ENCODE measurements at regions not wholly inside any gene's neighbourhood (a gene's known extent, or its start where the extent isn't known, plus 50 kb on each side); places are given as distances from the start of the nearest gene placed in this dataset.

DNA sequence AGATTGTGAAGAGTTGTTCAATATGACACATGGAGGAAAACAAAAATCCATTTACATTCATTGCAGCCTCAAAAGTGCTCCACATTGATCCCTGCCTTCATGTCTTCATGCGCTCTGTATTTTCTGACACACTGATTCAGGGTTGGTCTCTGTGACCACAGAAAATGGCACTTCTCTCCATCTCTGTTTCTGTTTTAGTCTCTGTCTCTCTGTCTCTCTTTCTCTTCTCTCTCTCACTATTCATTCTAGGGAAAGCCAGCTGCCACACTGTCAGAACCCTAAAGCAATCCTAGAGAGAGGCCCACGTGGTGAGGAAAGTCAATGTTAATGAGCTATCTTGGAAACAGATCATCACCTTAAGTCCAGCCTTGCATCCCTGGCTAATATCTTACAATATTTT is 2238.4 kb downstream of the PCDH7 start:
- no peak for DNase-seq (ENCODE audit: low read depth in 3 of 3)

GRCh38 chr4:32962100-32962499 is 2241.9 kb downstream of the PCDH7 start:
- DNase-seq (ENCODE audit: low read depth in 3 of 3), result no peak

- no peak for DNase-seq (ENCODE audit: low read depth in 3 of 3)
Measured at GRCh38 chr4:32985256-32985655, 2265.1 kb downstream of the PCDH7 start.

DNA sequence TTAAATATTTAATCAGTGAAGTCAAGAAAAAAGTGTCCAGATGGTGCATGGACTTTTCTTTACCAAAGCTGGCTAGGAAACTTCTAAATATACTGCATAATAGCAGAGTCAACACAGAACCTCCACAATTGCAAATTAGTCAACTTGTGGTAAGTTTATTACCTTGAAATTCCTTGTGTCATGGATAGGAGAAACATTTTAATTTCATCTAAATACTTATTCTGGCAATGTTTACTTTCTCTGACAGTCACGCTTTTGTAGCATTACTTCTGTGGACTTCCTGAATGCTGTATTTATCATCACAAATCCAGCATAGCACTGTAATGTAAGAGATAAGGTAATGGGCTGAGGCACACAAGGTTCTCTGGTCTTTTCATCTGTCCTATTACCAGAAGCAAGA is 2266.1 kb downstream of the PCDH7 start:
- no peak for DNase-seq (ENCODE audit: low read depth in 3 of 3)

DNA sequence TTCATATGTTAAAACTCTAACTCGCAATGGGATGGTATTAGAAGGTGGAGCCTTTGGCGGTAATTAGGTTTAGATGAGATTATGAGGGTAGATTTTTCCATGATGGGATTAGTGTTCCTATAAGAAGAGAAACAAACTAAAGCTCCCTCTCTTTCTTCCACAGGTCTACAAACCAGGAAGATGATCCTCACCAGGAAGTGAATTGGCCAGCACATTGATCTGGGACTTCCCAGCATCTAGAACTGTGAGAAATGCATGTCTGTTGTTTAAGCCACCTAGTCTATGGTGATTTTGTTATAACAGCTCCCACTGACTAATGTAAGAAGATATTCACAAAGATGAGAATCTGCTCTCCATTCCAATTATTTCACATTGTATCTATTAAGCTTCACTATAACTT is 2266.9 kb downstream of the PCDH7 start:
- no peak for DNase-seq (ENCODE audit: low read depth in 3 of 3)

DNA sequence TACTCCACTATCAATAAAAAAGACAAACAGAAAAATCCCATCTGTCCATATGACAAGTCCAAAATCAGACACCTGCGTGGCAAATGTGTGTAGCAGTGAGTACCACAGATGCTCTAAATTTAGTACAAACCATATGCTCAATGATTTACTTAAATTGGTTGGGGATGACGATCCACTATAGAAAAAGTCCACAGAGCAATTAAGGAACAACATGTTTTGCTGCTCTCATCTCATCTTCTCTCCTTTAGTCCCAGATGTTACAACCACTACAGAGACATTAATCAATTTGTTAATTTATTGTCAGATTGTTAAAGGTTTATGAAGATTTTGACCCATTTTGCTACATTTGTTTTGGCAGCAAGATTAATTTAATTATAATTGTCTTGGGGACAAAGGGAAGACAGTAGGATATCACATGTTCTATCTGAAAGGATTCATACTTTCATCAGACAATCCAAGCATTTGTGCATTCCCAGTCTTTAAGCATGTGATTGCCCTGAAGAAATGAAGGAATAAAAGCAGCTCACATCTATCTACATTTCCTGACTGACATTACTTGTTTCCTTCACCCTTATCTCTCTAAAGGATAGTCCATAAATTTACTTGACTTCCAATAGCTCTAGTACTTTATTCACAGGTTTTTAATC is 2268.1 kb downstream of the PCDH7 start:
- DNase-seq (ENCODE audit: low read depth in 3 of 3), result no peak

- no peak for DNase-seq (ENCODE audit: low read depth in 3 of 3)
Measured at GRCh38 chr4:32991663-32992062, 2271.5 kb downstream of the PCDH7 start.

DNA sequence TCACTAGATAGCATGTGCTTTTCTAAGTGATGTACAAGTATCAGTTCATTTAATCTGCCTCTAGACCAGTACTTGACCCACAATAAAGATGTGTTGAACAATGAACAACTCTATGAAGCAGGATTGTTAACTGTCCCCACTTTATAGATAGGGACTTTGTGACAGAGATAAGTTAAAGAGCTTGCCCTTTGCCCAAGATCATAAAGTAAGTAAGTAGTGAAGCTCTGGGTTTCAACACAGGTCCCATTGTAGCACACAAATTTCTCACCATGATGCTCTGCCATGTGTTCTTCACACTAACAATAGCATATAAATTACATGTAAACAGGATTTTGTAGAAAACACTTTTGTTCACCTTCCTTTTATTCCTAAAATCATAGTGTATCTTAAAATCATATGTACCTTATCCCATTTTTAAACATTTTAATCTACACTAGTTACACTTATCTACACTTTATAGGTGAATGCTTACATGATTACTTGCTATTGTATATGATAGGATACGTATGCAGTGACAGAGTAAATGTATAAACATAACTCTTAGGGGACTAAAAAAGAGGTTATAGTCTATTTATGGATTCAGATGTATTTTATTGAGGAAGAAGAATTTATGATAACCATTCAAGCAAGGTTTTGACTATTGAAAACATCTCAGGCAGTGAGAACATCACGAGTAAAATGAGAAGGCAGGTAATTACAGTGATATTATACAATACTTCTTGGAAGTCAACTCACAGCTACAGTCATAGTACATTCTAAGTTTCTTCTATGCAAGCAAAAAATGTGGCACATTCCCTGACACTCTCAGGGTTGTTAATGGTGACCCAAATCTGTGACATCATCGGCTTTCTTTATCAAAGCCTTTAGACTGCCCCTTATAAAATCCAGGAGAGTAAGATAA is 2275.1 kb downstream of the PCDH7 start:
- DNase-seq (ENCODE audit: low read depth in 3 of 3), result no peak

GRCh38 chr4:33013282-33013681 is 2293.1 kb downstream of the PCDH7 start:
- DNase-seq (ENCODE audit: low read depth in 3 of 3), result no peak

GRCh38 chr4:33025236-33025635 is 2305.1 kb downstream of the PCDH7 start:
- DNase-seq (ENCODE audit: low read depth in 3 of 3), result no peak

GRCh38 chr4:33029976-33030375 is 2309.8 kb downstream of the PCDH7 start:
- no peak for DNase-seq (ENCODE audit: low read depth in 3 of 3)

GRCh38 chr4:33031328-33031727 is 2311.2 kb downstream of the PCDH7 start:
- DNase-seq (ENCODE audit: low read depth in 3 of 3), result no peak

GRCh38 chr4:33037464-33037863 is 2317.3 kb downstream of the PCDH7 start:
- DNase-seq (ENCODE audit: low read depth in 3 of 3), result no peak

- DNase-seq (ENCODE audit: low read depth in 3 of 3), result no peak
Measured at GRCh38 chr4:33045334-33045733, 2325.2 kb downstream of the PCDH7 start.

GRCh38 chr4:33052241-33052640 is 2332.1 kb downstream of the PCDH7 start:
- no peak for DNase-seq (ENCODE audit: low read depth in 3 of 3)

GRCh38 chr4:33054161-33054560 is 2334.0 kb downstream of the PCDH7 start:
- DNase-seq (ENCODE audit: low read depth in 3 of 3), result no peak

DNA sequence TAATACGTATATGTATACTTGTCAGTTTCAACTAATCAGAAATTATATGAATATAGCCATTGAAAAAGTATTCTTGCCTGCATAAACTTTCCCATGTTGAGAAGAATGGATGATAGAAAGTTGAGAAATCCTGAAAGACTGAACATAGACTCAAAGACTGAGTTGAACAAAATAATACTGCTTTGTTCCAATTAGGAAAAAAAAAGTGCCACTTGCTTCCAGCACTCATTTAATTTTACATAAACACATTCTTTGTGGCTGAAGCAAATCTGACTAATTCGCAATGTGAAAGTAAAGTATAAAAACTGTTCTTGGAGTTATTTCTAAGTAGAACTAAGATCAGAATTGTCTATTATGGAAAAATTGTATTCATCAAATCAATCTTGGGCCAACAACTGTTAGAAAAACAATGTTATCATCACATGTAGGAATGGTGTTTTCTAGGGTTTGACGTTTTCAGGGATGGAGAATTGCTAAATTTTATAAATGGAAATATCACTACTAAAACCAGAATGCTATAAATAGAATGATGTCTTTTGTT is 2334.6 kb downstream of the PCDH7 start:
- DNase-seq (ENCODE audit: low read depth in 3 of 3), result no peak

DNA sequence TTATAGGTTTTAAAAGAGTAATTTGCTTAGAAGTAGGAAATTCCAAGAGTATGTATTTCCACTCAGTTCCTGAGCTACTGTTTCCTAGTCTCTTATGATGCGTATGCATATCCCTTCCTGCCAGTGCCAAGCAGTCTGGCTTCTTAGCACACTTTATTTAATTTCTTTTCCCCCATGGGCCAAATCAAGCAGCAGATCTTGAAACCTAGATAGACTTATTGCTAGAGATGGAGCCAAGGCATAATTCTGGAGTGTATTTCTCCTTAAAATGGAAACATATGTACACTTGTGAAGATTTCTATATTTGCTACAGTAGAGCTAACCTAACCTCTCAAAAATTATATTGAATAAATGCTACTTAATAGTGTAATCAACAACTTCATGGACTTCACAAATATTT is 2337.6 kb downstream of the PCDH7 start:
- no peak for DNase-seq (ENCODE audit: low read depth in 3 of 3)

DNA sequence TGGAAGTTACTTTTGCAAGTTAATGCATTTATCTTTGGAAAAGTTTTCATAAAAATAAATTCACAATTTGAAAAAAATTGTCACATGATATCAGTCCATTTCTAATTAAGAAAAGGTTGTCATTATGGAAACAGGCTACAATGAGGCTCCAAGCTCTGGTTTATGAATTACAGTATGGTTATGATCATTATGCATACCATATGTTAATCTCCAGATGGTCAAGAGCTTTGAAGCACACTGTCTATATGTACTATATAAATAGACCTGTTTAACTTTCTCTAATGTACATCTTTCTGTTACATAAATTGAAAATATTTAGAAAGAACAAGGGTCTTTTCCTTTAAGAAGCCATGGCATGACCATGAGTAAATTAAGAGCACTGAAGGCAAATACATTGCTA is 2338.8 kb downstream of the PCDH7 start:
- DNase-seq (ENCODE audit: low read depth in 3 of 3), result no peak

DNA sequence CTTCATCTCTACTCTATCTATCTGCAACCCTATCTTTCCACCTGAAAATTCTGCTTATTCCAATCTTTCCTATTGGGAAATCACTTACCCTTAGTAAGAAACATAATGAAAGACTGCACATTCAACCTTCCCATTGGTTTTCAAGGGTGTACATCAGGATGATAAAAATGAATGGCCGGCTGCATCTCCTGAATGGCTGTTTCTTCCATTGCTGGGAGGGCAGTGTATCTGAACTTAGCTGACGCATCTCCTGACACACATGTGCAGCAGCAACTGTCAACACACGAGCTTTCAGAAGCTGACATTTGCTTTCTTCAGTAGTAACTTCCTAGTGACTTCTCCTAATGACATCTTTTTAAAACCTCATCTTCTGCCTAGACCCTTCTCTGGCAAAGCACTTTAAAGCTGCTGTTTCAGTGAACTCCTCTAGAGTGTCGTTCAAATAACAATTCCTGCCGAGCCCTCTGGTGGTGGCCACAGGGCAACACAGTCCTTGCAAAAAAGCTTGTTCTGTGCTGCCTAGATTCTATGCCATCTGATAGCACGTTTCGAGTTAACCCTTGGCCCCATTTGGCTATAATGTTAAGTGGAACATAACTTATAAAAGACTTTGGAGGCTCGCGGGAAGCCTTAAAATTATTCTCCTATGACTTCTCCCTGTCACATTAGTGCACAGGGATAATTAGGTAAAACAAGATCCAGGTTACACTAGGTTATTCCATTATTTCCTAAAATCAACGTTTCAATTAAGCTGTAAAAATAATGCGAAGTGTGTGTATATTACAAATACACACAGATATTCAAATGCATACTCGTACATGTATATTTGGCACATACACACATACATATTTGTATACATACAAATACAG is 2340.7 kb downstream of the PCDH7 start:
- DNase-seq (ENCODE audit: low read depth in 3 of 3), result no peak

DNA sequence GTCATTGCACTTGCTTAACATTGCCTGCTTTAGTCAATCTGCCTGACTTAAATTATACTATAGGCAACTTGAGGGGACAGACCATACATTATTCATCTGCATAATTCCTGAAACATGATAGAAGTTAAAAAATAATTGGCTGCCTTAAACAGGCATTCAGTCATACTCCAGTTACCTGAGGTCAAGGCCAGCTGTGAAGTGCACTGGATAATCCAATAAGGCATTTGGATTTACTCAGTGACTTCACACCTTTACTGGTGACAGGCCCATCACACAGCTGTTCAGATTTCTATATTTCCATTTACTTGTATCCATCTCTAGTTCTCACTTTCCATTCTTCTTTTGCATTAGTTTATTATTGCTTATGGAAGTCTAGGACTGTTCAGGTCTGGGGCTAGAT is 2341.6 kb downstream of the PCDH7 start:
- no peak for DNase-seq (ENCODE audit: low read depth in 3 of 3)

DNA sequence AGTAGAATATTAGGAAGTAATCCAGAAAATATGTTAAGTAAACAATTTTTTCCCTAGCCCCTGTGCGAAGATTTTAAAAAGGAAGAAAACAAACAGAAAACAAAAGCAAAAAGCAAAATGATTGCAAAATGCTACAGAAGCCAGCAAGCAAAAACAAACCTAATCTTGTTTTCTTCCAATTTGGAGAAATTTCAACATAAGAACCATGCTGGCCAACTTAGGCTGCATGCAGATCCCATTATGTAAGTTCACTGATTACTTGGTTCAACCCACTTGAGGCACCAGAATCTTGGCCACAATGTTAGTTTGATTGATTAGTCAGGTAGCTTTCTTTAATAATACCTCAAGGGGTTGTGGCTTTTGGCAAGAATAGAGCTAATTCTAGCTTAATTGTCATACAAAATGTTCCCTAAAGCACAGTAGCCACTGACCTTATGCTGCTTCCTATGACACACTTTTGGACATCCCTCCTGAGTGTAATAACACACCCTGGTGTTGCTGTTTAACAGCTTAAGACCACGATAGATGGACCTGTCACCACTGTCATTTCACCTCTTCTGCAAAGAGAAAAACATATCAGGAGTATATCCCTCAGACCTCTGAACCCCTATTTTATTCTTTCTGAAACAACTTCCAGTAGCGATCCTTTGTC is 2342.1 kb downstream of the PCDH7 start:
- no peak for DNase-seq (ENCODE audit: low read depth in 3 of 3)

Data from stimulated activated CD4-positive, alpha-beta T cell treated with anti-CD3 and anti-CD28 coated beads, TNF-alpha, amount 100 ng/mL, for 24 hours (primary cell).